Caco-2 (cell line): ENCODE measurements at regions not wholly inside any gene's neighbourhood (a gene's known extent, or its start where the extent isn't known, plus 50 kb on each side); places are given as distances from the start of the nearest gene placed in this dataset.

Experiments
- BruUV-seq: library from RNA; stranded (reverse); fragments of 400-500 nt; replicated peaks from 2 replicates; lab custom pipeline; 2021; lab: Mats Ljungman, UMichigan
- CTCF ChIA-PET: fragments of 300-600 bp; sonication (Branson Sonifier 250); formaldehyde crosslinking; loops from one replicate; lab custom pipeline; 2022; ENCODE audit warnings: antibody characterized with exemption; lab: Charles Lee
- POLR2A ChIA-PET: fragments of 300-600 bp; sonication (Branson Sonifier 250); formaldehyde crosslinking; loops from one replicate; lab custom pipeline; 2022; ENCODE audit warnings: antibody characterized with exemption; lab: Charles Lee
- DNase-seq, 2 experiments: peaks; one replicate each; pipeline versions ENCODE4 v3.0.0 to v3.0.0-alpha.2; 2020 to 2022
- H3K27me3 ChIP-seq: replicated peaks from 2 replicates; pipeline ENCODE4 v1.6.0; 2011; ENCODE audit warnings: low read length; ENCODE audit not compliant: control insufficient read depth, insufficient read depth
- H3K36me3 ChIP-seq: 2 replicates; pipeline ENCODE4 v1.5.1; 2011; ENCODE audit warnings: low read length; ENCODE audit not compliant: control insufficient read depth, insufficient read depth
- H3K4me1 ChIP-seq: fragments of 250-450 bp; sonication (Bioruptor Pico); 2 replicates; pipeline ENCODE4 v1.5.1; 2020; ENCODE audit warnings: mild to moderate bottlenecking
- H3K4me3 ChIP-seq: 2 replicates; pipeline ENCODE4 v1.5.1; 2011; ENCODE audit warnings: low read depth, mild to moderate bottlenecking, control low read depth, low read length
- H3K9me3 ChIP-seq: fragments of 250-450 bp; sonication (Bioruptor Pico); 2 replicates; pipeline ENCODE4 v1.5.1; 2020; ENCODE audit warnings: mild to moderate bottlenecking, moderate library complexity
- H3K27ac Mint-ChIP-seq: one replicate; pipeline ENCODE4 v1.8.0; 2022; ENCODE audit warnings: mixed read lengths; ENCODE audit not compliant: unreplicated experiment
- H3K27me3 Mint-ChIP-seq: one replicate; pipeline ENCODE4 v1.8.0; 2022; ENCODE audit warnings: mixed read lengths; ENCODE audit not compliant: insufficient read depth, unreplicated experiment
- H3K36me3 Mint-ChIP-seq: one replicate; pipeline ENCODE4 v1.8.0; 2022; ENCODE audit warnings: mild to moderate bottlenecking, mixed read lengths; ENCODE audit not compliant: insufficient read depth, unreplicated experiment
- H3K4me1 Mint-ChIP-seq: one replicate; pipeline ENCODE4 v1.8.0; 2022; ENCODE audit warnings: low read depth, mixed read lengths; ENCODE audit not compliant: unreplicated experiment
- H3K4me3 Mint-ChIP-seq: one replicate; pipeline ENCODE4 v1.8.0; 2022; ENCODE audit warnings: mild to moderate bottlenecking, moderate library complexity, mixed read lengths; ENCODE audit not compliant: unreplicated experiment
- H3K9me3 Mint-ChIP-seq: one replicate; pipeline ENCODE4 v1.8.0; 2022; ENCODE audit warnings: mixed read lengths; ENCODE audit not compliant: unreplicated experiment
- intact Hi-C: fragments of 100-400 bp; cut with micrococcal nuclease; formaldehyde crosslinking; loops from one replicate; pipeline ENCODE4 v1.10.0; 2022; ENCODE audit not compliant: unreplicated experiment
- TF ChIP-seq, protein P1 (sequence below), 2 experiments: fragments of 200-600 bp in 1 of 2; IDR thresholded peaks; 1 replicate in 1 of 2; 2 replicates in 1 of 2; pipeline versions ENCODE4 v1.5.1 to v1.8.0; 2011 to 2022; ENCODE audit warnings: antibody characterized with exemption in 1 of 2, control low read depth in 1 of 2, inconsistent platforms in 1 of 2, low read depth in 1 of 2, low read length in 1 of 2, mild to moderate bottlenecking in 1 of 2, moderate library complexity in 1 of 2; ENCODE audit not compliant: insufficient read depth in 1 of 2, severe bottlenecking in 1 of 2, unreplicated experiment in 1 of 2

DNA sequence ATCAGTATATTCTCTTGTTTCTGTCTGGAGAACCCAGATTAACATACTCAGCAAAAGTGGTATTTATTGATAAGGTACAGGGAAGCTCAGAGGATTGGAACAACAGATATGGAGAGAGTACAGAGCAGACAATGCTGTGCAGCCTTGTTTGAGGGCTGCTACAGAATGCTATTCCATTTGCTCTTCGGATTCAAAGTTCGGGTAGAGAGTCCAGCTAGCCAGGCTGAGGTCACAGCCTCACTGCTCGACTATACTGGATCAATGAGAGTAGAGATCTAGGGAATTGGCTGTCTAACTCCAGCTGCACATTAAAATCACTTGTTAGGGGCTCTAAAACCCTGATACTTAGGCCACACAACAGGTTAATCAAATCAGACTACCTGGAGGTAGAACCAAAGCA is 200.1 kb upstream of the BTBD3 start:
- H3K9me3 Mint-ChIP-seq, result no peaks in the 10 kb centered on the region
- ChIA-PET POLR2A (no interaction called here), CTCF (interaction anchor here (0.6 to 0.9 kb wide), 2 partner anchors 37 to 185 kb away, joined by 3 to 4 read pairs; no protein-coding TSS in a partner anchor)
- peaks cover 6% of the 10 kb centered on the region; the same call in 1 of the 2 replicates for H3K4me1 ChIP-seq
- peaks cover 7% of the 10 kb centered on the region for H3K27me3 Mint-ChIP-seq
- H3K36me3 ChIP-seq, result no peaks in the 10 kb centered on the region
- no TSS peak for BruUV-seq
- H3K36me3 Mint-ChIP-seq, result no peaks in the 10 kb centered on the region
- no peaks in the 10 kb centered on the region for H3K27me3 ChIP-seq
- H3K4me3 Mint-ChIP-seq, result no peak overlapping the region
- no peak overlapping the region for H3K27ac Mint-ChIP-seq
- intact Hi-C loops, result no loop called here
- DNase-seq, result no peak
- no peak overlapping the region for H3K4me3 ChIP-seq
- no peaks in the 10 kb centered on the region for H3K9me3 ChIP-seq
- peaks cover 7% of the 10 kb centered on the region for H3K4me1 Mint-ChIP-seq
- TF ChIP-seq, protein P1, sequence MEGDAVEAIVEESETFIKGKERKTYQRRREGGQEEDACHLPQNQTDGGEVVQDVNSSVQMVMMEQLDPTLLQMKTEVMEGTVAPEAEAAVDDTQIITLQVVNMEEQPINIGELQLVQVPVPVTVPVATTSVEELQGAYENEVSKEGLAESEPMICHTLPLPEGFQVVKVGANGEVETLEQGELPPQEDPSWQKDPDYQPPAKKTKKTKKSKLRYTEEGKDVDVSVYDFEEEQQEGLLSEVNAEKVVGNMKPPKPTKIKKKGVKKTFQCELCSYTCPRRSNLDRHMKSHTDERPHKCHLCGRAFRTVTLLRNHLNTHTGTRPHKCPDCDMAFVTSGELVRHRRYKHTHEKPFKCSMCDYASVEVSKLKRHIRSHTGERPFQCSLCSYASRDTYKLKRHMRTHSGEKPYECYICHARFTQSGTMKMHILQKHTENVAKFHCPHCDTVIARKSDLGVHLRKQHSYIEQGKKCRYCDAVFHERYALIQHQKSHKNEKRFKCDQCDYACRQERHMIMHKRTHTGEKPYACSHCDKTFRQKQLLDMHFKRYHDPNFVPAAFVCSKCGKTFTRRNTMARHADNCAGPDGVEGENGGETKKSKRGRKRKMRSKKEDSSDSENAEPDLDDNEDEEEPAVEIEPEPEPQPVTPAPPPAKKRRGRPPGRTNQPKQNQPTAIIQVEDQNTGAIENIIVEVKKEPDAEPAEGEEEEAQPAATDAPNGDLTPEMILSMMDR (IDR thresholded peaks at IDR 0.05; ENCODE audit: insufficient read depth in 1 of 2, low read depth in 1 of 2, low read length in 1 of 2, severe bottlenecking in 1 of 2, unreplicated experiment in 1 of 2), result no peak

DNA sequence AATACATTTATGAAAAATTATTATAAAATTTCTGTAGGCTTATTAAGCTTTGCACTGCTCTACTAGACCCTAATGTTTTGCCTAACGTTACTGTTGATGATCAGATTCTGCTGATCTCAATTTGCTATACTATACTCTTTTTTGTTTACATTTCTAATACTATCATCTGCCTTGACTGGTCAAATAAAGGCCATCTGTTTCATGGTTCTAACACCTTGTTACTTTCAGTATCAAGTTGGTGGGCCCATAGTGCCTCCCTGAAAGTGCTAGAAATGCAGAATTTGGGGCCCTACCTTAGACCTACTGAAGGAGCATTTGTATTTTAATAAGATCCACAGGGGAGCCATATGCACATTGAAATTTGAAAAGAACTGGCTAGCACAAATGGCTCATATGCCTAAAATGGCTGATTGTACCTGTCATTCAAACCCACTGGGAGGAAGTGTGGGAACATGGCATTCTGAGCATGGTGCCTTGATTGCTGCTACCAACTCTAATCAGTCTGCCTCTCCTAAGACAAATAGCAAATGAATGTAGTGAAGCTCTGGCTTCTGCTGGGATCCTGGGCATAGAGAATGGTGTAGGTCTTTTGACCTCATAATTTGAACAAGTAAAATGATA is 199.1 kb upstream of the BTBD3 start:
- Histone ChIP-seq H3K9me3 (no peaks in the 10 kb centered on the region), H3K27me3 (no peaks in the 10 kb centered on the region), H3K4me3 (no peak overlapping the region), H3K36me3 (no peaks in the 10 kb centered on the region), H3K4me1 (peaks cover 6% of the 10 kb centered on the region; the same call in 1 of the 2 replicates)
- BruUV-seq, result no TSS peak
- CTCF ChIA-PET, result no interaction called here
- Mint-ChIP-seq H3K4me3 (no peak overlapping the region), H3K36me3 (no peaks in the 10 kb centered on the region), H3K27ac (no peak overlapping the region), H3K4me1 (peaks cover 7% of the 10 kb centered on the region), H3K27me3 (peaks cover 7% of the 10 kb centered on the region), H3K9me3 (no peaks in the 10 kb centered on the region)
- no peak for DNase-seq
- POLR2A ChIA-PET, result no interaction called here
- TF ChIP-seq, protein P1 (IDR thresholded peaks at IDR 0.05; ENCODE audit: insufficient read depth in 1 of 2, low read depth in 1 of 2, low read length in 1 of 2, severe bottlenecking in 1 of 2, unreplicated experiment in 1 of 2), result no peak
- intact Hi-C loops, result no loop called here

DNA sequence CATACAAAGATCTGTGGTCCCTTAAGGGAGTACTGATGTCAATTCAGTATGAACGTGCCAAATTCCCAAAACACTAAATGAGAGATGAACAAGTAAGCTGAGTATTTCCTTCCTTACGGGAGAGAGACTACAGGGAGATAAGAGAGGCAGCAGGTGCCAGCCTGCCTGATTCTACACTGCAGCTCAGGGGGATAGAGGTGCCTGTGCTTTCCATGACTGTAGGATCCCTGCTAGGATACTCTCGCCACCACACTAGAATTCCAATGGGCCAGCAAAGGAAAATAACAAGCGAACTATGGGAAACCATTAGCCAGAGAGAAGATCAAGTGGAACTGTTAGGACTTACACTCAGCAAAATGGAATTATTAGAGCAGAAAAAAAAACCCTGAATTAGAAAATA is 198.5 kb upstream of the BTBD3 start:
- no peak overlapping the region for H3K4me3 Mint-ChIP-seq
- H3K27ac Mint-ChIP-seq, result no peak overlapping the region
- no peaks in the 10 kb centered on the region for H3K9me3 ChIP-seq

More for the DNA sequence above, 198.5 kb upstream of the BTBD3 start:
- no peaks in the 10 kb centered on the region for H3K9me3 Mint-ChIP-seq
- H3K36me3 Mint-ChIP-seq, result no peaks in the 10 kb centered on the region
- Histone ChIP-seq H3K36me3 (no peaks in the 10 kb centered on the region), H3K4me1 (peaks cover 6% of the 10 kb centered on the region; the same call in 1 of the 2 replicates), H3K27me3 (no peaks in the 10 kb centered on the region), H3K4me3 (no peak overlapping the region)
- H3K4me1 Mint-ChIP-seq, result peaks cover 7% of the 10 kb centered on the region
- no peak for DNase-seq
- ChIA-PET CTCF (no interaction called here), POLR2A (no interaction called here)
- intact Hi-C loops, result no loop called here
- TF ChIP-seq, protein P1 (IDR thresholded peaks at IDR 0.05; ENCODE audit: insufficient read depth in 1 of 2, low read depth in 1 of 2, low read length in 1 of 2, severe bottlenecking in 1 of 2, unreplicated experiment in 1 of 2), result no peak
- BruUV-seq, result no TSS peak
- peaks cover 9% of the 10 kb centered on the region for H3K27me3 Mint-ChIP-seq
